Umbilical cord (tissue), 1 donor: ENCODE measurements at regions not wholly inside any gene's neighbourhood (a gene's known extent, or its start where the extent isn't known, plus 50 kb on each side); places are given as distances from the start of the nearest gene placed in this dataset.
A peak's percentile ranks its signal among the peaks of the same experiment; 100 is the strongest.
"Not testable (repeated sequence)": the region's sequence is repeated elsewhere in the genome, so short reads cannot be mapped to it uniquely, and the experiment has no call there.

Experiments used
- DNase-seq: peaks from one replicate; pipeline ENCODE4 v3.0.0-alpha.2; 2015; ENCODE audit warnings: low spot score

DNA sequence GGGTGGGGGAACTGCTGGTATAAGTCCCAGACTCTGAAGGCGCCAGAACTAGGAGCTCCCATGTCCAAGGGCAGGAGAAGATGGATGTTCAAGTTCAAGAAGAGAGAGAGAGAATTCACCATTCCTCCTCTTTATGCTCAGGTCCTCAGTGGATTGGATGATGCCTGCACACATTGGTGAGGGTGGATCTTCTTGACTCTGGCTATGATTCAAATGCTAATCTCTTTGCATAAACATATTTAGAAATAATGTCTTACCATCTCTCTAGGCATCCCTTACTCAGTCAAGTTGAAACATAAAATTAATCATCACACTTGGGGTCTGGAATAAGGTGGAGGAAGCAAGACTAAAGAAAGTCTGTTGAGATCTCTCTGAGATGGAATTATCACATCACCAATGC, 210.6 kb upstream of the CHST9 start:
- no peak for DNase-seq

DNA sequence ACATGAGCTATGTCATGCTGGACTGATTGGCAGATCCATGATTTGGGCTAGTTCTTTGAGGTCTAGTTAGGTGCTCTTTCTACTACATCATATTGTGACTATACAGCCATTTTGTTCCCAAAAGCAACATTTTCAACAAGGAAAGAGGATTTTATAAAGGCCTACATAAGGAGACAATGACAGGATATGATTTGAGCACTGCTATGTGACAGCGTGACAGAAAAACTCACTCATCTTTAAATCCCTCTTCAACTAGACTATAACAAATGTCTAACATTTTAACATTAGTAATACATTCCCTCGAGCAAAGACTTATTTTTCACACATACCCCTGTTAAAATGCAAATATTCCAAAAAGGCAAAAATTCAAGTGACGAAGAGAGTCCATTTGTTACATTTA, 209.6 kb upstream of the CHST9 start:
- DNase-seq = no peak

- DNase-seq = no peak
These were observed 197.6 kb upstream of the CHST9 start for GRCh38 chr18:27382567-27383216.

- DNase-seq = no peak
These were observed 193.5 kb upstream of the CHST9 start for GRCh38 chr18:27378431-27379095.

DNA sequence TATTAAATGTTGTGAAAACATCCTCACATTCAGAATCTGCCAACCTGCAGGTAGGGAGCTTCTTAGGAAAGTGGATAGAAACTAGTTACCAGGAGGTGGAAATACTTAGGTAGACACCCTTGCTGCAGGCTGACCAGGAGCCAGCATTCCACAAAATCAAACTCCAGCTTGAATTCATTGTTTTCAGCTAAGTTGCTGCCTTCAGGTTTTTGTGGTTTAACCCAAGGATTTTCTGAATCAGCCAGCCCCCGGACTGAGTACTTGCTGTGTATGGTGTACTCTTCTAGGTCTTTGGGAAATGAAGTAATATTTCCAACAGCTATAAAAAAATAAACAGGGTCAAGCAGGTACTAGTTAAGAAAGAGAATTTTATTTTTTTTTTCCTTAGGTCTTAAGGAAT, 192.1 kb upstream of the CHST9 start:
- DNase-seq = no peak

GRCh38 chr18:27372386-27372785, 187.3 kb upstream of the CHST9 start:
- peak; percentile 61 for DNase-seq

DNA sequence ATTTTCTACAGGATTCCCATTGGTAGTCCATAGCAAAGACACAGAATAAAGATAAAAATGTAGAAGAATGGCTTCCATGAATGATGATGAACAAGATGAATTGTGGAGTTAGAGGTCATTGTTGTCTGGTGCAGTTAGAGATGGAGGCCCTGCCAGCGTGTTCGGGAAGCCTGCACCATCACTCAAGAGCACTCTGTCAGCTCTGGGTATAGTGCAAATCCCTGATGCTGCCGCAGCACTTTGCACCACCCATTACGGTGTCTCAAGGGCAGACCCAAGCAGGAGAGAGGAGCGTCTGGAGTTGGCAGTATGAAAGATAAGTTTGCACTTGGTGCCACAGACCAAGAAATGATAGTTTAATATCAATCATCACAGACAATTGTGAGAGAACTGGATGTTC, 181.6 kb upstream of the CHST9 start:
- no peak for DNase-seq

DNA sequence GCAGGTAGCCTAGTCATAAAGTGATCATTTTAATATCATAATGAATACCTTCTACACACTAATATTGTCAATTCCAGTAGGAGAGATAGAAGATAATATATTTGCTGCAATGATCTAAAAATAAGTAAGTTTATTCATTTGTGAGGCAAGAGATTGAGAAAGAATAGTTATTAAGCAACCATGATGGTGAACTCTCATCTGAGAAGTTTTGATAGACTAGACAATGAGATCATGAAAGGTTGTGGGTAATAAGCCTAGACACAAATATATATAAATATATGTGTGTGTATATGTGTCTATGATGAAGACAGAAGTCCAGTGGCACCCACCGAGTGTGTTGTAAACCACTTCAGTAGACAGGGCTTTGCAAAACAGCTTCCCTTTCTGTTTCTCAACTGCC, 181.0 kb upstream of the CHST9 start:
- DNase-seq = no peak

DNA sequence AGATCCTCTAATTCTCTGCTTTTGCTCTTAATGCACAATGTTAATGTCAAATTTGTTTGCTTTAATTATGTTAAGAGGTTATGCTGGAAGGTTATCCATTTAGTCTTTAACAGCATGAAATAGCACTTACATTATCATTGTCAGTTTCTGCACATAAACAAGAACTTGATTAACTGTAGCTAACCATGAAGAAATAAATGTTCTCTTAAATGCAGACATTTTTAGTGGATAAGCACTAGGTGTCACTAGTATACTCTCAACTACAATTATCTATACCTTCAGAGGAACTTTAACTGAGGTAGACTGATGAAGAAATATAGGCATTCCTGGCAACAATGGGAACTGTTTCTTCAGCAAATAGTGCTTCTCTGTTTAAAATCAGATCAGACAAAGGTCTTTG, 178.8 kb upstream of the CHST9 start:
- peak; percentile 13 for DNase-seq

DNA sequence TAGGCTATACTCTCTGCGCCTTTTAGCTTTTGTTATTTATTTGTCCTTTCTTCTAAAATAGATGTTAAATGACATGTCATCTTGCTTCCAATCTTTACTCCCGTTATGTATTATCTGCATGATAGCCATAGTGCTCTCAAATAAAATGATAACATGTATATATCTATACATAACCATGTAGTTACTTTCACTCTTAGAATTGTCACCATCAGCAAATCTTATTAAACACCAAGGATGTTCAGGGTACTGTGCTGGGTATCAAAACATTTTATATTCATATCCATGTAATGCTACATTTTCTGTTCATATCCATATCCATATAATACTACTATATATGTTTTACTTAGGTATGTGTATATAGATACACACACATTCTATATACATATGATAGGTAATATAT, 176.4 kb upstream of the CHST9 start:
- DNase-seq = no peak

GRCh38 chr18:27355308-27355707, 170.2 kb upstream of the CHST9 start:
- no peak for DNase-seq

DNA sequence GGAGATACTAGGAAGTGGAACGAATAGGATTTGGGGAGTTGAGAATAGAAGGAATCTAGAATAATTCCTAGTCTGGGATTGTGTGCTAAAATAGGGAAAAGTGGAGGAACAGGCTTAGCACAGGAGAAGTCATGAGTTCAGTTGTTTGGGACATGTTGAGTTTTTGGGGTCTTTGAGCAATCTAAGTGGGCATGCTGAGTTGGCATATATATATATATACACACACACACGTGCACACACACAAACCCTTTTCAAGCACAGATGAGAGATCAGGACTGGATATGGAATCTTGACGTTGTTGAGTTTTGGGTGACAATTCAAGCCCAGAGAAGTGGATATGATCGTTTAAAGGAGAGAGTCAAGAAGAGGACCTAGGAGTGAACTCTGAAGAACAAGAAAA, 168.2 kb upstream of the CHST9 start:
- no peak for DNase-seq

- DNase-seq = no peak
These were observed 164.3 kb upstream of the CHST9 start for GRCh38 chr18:27349284-27349882.

- DNase-seq = no peak
These were observed 146.5 kb upstream of the CHST9 start for GRCh38 chr18:27331606-27332005.

GRCh38 chr18:27314996-27315395, 129.9 kb upstream of the CHST9 start:
- peak; percentile 29 for DNase-seq

DNA sequence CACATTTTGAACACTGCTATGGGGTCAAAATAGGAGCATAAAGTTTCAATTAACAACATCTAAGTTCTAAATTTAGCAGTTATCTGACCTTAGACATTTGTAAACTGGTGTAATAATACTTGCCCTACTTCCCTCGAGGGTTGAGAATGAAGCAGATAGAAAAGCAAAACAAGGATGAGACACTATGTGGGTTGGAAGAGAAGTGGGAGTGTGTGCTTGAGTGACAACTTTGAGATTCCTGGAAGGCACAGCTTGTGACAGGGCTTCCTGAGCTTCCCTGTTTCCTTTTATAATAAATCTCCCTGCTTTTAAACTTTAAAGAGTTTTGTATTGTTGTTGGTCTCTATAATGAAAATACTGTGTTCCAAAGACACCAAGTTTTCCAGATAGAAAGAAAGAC, 128.6 kb upstream of the CHST9 start:
- DNase-seq = no peak

GRCh38 chr18:27312853-27313252, 127.7 kb upstream of the CHST9 start:
- no peak for DNase-seq

DNA sequence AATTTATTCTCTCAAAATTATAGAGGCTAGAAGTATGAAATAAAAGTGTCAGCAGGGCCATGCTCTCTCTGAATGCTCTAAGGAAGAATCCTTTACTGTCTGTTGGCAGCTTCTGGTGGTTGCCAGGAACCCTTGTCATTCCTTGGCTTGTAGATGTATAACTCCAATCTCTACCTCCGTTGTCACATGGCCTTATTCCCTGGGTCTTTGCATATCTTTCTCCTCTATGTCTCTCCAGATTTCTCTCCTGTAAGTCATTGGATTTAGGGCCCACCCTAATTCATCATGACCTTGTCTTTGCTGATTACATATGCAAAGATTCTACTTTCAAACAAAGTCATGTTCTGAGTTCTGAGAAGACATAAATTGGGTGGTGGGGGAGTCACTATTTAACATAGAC, 127.0 kb upstream of the CHST9 start:
- no peak for DNase-seq

GRCh38 chr18:27311114-27311513, 126.0 kb upstream of the CHST9 start:
- no peak for DNase-seq

GRCh38 chr18:27301615-27302378, 116.7 kb upstream of the CHST9 start:
- DNase-seq = no peak

DNA sequence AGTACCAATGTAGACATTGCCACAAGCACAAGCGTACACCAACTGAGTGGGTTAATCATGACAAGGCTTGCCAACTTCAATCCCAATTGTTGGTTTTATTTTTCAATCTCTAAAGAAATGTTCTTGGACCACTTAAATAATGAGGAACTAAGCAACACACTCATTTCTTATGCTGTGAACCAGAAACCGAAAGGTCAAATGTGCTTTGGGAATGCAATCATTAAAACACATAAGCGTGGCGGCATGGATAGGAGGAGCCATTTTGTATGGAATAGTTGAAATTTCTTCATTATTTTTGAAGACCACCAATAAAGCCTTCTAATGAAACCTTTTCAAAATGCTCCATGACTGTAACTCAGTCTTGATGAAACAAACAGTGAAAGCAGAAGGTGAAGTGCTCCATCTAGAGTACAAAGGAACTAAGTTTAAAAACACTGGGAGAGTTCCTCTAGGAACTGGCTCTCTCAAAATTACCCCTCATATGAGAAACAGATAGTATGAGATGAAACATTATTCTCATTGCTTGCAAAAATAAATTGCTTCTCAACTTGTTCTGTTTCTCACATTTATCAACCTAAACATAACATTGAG, 113.2 kb upstream of the CHST9 start:
- DNase-seq = peak; percentile 31

GRCh38 chr18:27285973-27286562, 101.0 kb upstream of the CHST9 start:
- DNase-seq = not testable (repeated sequence)
